ENCODE measurements at regions not wholly inside any gene's neighbourhood (a gene's known extent, or its start where the extent isn't known, plus 50 kb on each side); places are given as distances from the start of the nearest gene placed in this dataset.
A peak's percentile ranks its signal among the peaks of the same experiment; 100 is the strongest.

- no peak overlapping the region for H3K4me3 Mint-ChIP-seq
- DNase-seq = no peak
- no peaks in the 10 kb centered on the region; the same call in 1 of the 2 replicates for H3K27me3 ChIP-seq (ENCODE audit: insufficient read depth, low read length)
- H3K4me1 Mint-ChIP-seq = peaks cover 27 to 28% of the 10 kb centered on the region in 2 experiments
- H3K56ac ChIP-seq (ENCODE audit: insufficient read length, low read depth, low read length) = no peak overlapping the region
- H3K9me3 Mint-ChIP-seq = no peaks in the 10 kb centered on the region
- no peaks in the 10 kb centered on the region for H3K36me3 Mint-ChIP-seq (ENCODE audit: insufficient read depth in 1 of 3, low read depth in 3 of 3)
- no peaks in the 10 kb centered on the region for H3K79me1 ChIP-seq (ENCODE audit: insufficient read depth, low read depth, low read length, poor library complexity, severe bottlenecking)
- no peak overlapping the region for H2BK5ac ChIP-seq (ENCODE audit: insufficient read length, low read length)
- H3K14ac ChIP-seq (ENCODE audit: insufficient read depth, low read length) = no peak overlapping the region
- H3K4me1 ChIP-seq (ENCODE audit: insufficient read depth, low read length) = peaks cover 3% of the 10 kb centered on the region; the same call in 1 of the 2 replicates
- H2AFZ ChIP-seq (ENCODE audit: low read length) = no peak overlapping the region
- no peak overlapping the region for H3K4me2 ChIP-seq (ENCODE audit: insufficient read depth, insufficient read length, low read length)
- no peak overlapping the region for H3K4ac ChIP-seq (ENCODE audit: low read depth, low read length)
- WGBS (ENCODE audit: extremely low coverage, insufficient read length, low lambda C conversion rate) = no CpG with 5 or more reads among the region's 4 CpGs
- H4K5ac ChIP-seq (ENCODE audit: insufficient read length, low read depth, low read length) = no peak overlapping the region
- H4K20me1 ChIP-seq (ENCODE audit: control insufficient read depth, insufficient read depth, insufficient read length) = no peaks in the 10 kb centered on the region
- H2BK20ac ChIP-seq (ENCODE audit: low read depth, low read length, poor library complexity, severe bottlenecking) = no peak overlapping the region
- no peak overlapping the region for H4K91ac ChIP-seq (ENCODE audit: insufficient read length, low read depth, low read length)
- no peak overlapping the region for H2BK15ac ChIP-seq (ENCODE audit: low read depth, low read length)
- H3K27ac Mint-ChIP-seq = peak overlapping the region in 2 of 3 experiments; percentile 32 to 55; a peak in 2 of 7 replicates
- H3K23ac ChIP-seq (ENCODE audit: insufficient read length, low read depth, low read length) = no peak overlapping the region
- no peaks in the 10 kb centered on the region for H3K9me3 ChIP-seq (ENCODE audit: control insufficient read depth, low read depth, low read length)
- H3K23me2 ChIP-seq (ENCODE audit: insufficient read length, low read depth, low read length, poor library complexity, severe bottlenecking) = no peaks in the 10 kb centered on the region
- TF ChIP-seq CTCF (conservative IDR thresholded peaks at IDR 0.05) = no peak
- peaks cover 3% of the 10 kb centered on the region; the same call in 1 of the 2 replicates for H3K27me3 Mint-ChIP-seq (ENCODE audit: low read depth)
- H2BK12ac ChIP-seq (ENCODE audit: insufficient read length, low read depth, low read length) = no peak overlapping the region
- no peak overlapping the region for H4K8ac ChIP-seq (replicated peaks; ENCODE audit: insufficient read length, low read depth, low read length)
- H3K79me2 ChIP-seq (ENCODE audit: insufficient read depth, low read length) = no peaks in the 10 kb centered on the region
- no peak overlapping the region for H3K27ac ChIP-seq (ENCODE audit: insufficient read length, low read depth, low read length)
- H2AK5ac ChIP-seq (ENCODE audit: insufficient read length, low read length) = no peak overlapping the region
- H3T11ph ChIP-seq (ENCODE audit: low read length) = no peak overlapping the region
- no peak overlapping the region for H2BK120ac ChIP-seq (ENCODE audit: low read depth, low read length, poor library complexity, severe bottlenecking)
- no peak overlapping the region for H3K18ac ChIP-seq (ENCODE audit: insufficient read length, low read depth, low read length)
- H3K9ac ChIP-seq (ENCODE audit: extremely low read depth, insufficient read length, low read length) = no peak overlapping the region
Observed at GRCh38 chr18:57980573-57981307, 63.3 kb upstream of the NEDD4L start.

Data from H9 (cell line).